GM19463 (cell line): ENCODE measurements at regions not wholly inside any gene's neighbourhood (a gene's known extent, or its start where the extent isn't known, plus 50 kb on each side); places are given as distances from the start of the nearest gene placed in this dataset.
"Not testable (repeated sequence)": the region's sequence is repeated elsewhere in the genome, so short reads cannot be mapped to it uniquely, and the experiment has no call there.

Experiments used
- ATAC-seq: cut with Tn5 transposase; IDR thresholded peaks from one replicate; pipeline ENCODE4 v1.9.1; 2021; ENCODE audit warnings: mild to moderate bottlenecking, moderate library complexity; ENCODE audit not compliant: unreplicated experiment

DNA sequence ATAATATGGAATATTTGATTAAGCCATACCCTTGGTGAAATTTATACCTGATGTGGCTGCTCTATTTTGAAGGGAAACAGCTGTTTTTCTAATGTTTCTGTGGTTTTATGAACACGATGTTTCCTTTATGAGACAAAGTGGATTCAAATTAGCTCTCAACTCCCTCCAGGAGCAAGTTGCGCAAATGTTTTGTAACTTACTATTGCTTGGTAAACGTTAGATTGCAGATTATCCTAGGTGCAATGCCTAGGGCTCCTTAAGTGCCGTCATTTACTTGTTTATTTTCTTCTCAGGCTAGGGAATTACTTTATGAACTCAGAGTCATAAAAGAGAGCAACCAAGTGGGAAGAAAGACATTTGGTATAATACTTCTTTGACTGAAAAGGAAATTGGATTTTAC lies 763.1 kb downstream of the TAF11L14 start:
- ATAC-seq = no peak

DNA sequence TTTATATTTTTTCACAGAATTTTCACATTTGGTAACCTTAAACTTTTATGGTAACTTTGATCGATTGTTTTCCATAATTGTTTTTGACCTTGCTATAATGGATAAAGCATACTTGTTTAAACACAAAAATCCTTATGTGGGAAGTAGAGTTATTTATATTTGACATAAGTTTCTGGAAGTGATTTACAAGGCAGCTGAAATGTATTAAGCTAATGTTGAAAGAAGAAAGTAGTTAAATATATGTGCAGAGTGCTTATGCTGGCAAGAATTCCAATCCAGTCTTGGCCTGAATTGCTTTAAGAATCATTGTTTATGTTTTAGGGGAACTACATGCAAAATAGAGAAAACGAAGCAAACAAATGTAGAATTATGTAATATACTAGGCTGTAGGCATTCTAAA lies 763.6 kb downstream of the TAF11L14 start:
- no peak for ATAC-seq

DNA sequence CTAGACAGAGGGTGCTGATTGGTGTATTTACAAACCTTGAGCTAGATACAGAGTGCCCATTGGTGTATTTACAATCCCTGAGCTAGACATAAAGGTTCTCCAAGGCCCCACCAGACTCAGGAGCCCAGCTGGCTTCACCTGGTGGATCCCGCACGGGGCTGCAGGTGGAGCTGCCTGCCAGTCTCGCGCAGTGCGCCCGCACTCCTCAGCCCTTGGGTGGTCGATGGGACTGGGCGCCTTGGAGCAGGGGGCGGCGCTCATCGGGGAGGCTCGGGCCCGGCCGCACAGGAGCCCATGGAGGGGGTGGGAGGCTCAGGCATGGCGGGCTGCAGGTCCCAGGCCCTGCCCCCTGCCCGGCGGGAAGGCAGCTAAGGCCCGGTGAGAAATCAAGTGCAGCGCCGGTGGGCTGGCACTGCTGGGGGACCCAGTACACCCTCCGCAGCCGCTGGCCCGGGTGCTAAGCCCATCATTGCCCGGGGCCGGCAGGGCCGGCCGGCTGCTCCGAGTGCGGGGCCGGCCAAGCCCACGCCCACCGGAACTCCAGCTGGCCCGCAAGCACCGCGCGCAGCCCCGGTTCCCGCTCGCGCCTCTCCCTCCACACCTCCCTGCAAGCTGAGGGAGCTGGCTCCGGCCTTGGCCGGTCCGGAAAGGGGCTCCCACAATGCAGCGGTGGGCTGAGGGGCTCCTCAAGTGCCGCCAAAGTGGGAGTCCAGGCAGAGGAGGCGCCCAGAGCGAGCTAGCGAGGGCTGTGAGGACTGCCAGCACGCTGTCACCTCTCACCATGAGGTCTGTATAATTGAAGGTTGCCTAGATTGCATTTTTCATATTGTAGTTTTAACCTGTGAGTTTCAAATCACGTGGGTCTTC lies 765.4 kb downstream of the TAF11L14 start:
- ATAC-seq = not testable (repeated sequence)

DNA sequence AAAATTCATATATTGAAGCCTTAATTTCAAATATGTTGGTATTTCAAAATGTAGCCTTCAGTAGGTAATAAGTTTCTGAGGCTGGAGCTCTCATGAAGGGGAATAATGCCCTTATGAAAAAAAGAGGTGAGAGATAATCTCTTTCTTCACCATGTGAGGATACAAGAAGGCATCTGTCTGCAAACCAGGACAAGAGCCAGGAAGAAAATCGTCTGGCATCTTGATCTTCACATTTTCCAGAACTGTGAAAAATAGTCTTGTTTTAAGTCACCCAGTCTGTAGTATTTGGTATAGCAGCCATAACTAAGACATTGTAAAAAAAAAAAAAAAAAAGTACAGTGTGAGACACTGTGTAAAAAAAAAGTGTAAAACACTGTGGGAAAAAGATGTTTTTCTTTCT lies 768.9 kb downstream of the TAF11L14 start:
- ATAC-seq = no peak

DNA sequence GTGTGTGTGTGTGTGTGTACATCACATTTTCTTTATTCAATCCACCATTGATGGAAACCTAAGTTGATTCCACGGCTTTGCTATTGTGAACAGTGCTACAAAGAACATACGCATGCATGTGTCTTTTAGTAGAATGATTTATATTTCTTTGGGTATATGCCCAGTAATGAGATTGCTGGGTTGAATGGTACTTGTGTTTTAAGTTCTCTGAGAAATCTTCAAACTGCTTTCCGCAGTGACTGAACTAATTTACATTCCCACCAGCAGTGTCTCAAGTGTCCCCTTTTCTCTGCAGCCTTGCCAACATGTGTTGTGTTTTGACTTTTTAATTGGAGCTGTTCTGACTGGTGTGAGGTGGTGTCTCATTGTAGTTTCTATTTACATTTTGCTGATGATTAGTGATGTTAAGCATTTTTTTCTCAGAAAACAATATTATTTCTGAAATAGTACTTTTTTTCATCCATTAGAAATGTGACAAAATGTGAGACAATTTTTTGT lies 769.7 kb downstream of the TAF11L14 start:
- no peak for ATAC-seq

DNA sequence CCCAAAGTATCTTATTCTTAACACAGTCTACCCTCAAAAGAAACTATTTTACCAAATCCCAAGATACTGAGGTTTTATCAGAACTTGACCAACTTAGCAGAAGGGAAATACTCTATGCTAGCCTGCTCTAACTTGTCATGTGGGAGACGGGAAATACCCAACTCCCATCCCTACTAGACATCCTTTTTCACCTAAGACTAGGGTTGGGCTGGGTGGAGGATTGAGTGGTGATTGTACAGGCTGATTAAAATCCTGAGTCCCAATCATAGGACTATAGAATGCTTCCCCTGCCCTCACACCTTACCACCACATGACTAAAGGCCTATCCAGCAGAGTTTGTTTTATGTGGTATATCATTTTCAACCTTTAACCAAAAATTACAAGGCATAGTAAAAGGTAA lies 786.5 kb downstream of the TAF11L14 start:
- no peak for ATAC-seq

DNA sequence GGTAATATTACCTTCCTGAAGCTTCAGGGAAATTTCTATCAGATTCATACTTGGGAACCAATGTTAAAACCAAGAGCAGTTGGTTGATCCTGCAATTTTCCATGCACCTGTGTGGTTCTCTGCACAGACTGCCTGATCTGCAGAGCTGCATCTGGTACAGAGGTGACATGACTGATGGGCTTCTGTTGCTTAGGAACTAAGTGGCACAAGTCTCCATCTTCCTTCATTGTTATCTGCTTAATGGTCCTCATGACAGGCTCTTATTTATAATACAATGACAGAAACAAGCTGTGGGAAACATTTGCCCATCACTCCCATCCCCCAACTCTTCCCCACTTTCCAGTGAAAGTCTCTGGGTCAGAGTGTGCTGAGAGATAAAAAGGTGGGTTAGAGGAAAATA lies 799.1 kb downstream of the TAF11L14 start:
- ATAC-seq = no peak

DNA sequence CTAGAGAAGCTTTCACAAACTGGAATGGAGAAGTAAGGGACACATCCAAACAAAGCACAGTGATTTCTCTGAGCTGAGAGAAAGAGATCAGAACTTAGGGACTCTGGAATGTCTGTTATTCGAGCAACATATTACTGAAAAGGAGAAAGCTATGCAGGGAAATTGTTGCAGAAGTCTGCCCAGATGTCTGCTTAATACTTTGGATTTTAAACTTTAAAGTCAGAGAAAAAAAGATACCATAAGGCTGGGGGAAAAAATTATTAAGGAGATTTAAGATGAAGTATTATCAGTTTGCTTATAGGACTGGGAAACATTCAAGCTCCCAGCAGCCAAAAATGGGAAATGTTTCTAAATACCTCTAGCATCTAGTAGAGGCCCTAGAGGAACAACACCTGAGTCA lies 803.9 kb downstream of the TAF11L14 start:
- ATAC-seq = no peak

DNA sequence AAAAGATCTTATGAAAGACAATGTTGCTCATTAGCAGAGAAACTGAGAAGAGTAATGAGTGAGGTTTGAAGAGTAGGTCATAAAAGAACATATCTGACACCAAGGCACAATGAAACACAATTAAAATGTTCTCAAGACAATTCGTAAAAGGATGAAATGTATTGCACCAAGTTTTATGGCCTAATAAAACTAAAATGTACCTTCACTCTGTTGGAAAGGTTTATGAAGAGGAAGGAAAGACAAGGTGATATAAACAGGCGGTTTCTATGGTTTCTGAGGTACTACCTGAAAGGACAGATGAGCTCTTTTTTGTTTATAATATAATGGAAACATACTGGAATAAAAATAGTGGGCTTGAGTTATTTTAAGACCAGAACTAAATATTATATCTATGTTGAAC lies 821.3 kb downstream of the TAF11L14 start:
- ATAC-seq = no peak

DNA sequence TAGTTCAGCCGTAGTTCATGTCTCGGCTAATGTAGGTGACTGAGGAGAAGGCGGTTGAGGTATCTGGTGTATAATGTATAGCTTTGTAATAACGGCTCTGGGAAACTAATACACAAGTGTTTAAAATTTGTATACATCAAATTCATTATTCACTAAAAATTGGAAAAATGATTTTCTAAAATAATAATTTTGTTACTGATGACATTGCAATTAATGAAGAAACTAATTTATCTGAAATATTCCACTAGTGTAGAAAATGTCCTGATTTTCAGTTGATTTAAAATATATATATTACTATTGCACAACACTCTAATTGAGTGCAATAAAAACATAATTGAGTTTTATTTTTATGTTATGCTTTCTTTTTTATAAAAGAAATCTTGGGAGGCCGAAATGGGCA lies 823.0 kb downstream of the TAF11L14 start:
- no peak for ATAC-seq

DNA sequence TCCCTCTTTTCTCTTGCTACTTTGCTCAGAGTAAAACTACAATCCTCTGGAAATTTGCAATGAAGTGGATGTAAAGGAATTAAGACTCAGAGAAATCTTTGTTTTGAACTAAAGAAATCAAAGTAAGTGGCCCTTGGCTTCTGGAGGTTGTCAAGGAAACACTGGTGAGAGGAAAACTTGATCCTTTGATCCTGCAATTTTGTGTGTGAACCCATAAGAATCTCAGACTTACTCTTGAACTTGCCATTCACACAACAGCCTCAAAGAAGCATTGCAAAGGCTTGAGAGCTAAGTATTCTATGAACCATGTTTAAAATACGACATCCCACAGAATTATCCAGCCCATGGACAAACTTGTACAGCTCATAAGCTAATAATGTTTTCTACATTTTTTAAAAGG lies 827.5 kb downstream of the TAF11L14 start:
- ATAC-seq = no peak

DNA sequence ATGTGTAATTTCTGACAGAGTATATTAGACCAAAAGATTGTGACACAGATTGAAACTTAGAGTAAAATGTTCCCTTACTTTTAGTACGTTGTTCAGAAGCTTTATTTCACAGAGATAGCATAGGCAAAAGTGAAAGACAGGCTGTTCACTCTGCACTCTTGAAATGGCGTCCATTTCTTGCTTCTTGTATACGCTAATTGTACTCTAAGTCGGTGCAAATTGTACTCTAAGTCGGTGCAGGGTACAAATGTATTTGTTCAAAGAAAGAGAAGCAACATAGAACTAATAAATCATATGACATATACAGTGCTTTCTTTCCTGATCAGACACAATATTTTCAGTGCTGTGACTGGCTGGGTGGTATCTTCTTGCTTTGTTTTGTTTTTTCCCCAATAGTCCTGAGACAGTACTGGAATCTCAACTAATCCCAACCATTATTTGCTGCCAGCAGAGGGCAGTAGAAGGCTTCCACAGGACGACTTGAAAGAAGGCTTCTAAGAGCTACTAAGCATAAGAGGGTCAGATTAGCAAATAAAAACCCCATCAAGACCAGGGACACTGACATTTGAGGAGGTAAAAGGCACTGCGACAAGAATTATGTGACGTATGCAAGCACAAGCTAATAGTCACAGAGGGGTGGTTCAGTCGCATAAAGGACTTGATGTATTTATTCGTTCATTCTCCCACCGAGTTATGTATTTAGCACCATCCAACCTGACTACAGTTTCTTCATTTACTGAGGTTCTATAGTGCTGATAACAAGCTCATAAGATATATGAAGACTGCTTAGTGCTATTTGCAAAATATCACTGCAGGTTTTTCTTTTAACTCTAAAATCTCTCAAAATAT lies 831.8 kb downstream of the TAF11L14 start:
- peak; percentile 86 for ATAC-seq

DNA sequence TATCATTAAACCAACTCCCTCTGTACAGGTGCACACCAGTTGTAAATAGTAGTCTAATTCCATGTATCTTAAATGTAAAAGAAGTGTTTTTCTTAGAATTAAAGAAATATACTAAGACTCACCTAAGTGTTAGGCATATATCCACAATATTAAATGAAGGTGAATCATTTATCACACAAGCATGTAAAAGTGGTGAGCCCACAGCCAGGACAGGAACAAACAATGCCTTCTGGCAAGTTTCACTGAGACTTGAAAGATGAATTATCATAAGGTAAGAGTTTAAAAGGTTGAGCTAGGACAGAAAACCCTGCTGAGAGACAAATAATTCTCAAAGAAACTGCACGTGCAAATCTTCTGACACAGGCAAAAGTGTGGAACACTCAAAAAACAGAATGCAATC lies 832.5 kb downstream of the TAF11L14 start:
- ATAC-seq = no peak

DNA sequence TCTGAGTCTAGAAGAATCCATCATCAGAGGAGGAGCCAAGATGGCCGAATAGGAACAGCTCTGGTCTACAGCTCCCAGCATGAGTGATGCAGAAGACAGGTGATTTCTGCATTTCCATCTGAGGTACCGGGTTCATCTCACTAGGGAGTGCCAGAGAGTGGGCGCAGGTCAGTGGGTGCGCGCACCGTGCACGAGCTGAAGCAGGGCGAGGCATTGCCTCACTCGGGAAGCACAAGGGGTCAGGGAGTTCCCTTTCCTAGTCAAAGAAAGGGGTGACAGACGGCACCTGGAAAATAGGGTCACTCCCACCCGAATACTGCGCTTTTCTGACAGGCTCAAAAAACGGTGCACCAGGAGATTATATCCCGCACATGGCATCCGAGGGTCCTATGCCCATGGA lies 837.5 kb downstream of the TAF11L14 start:
- not testable (repeated sequence) for ATAC-seq

DNA sequence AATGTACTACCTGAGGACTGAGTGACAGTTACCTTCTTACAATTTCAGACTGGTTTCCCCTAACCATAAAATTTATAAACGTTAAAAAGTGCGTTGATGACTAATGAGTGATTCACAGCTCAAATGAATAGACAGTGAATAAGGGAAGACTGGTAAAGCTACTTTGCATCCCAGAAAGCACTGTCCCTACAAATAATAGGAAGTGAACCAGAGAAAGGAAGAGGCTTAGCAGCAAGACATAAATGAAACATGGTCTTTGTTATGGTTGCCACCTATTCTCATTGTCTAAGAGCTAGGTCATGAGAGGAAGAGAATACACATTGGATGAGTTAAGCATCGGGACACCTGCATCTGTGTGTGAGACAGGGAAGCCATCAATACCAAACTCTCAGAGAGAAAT lies 849.2 kb downstream of the TAF11L14 start:
- ATAC-seq = no peak

DNA sequence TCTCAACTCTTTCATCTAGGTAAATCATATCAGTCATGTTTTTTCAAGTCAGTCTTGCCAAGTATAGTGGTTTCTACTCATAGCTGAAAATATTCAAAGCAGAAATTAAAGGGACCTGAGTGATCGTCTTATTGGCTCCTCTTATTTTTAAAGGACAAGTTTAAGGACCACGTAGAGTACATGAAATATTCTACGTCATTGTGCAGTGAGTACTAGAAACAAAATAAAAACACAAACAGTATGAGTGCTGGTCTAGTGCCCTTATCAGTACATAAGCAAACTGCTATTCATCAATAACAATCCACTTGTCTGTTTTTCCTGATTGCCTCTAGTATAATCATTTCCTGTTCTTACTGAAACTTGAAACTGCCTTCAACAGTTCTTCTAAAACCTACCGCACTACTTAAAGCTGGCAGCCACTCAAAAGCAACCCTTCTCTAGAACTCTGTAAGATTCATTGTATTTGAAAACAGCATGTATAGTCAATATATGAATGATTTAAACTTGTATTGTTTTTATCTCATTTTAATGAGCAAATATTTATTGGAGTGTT lies 853.7 kb downstream of the TAF11L14 start:
- no peak for ATAC-seq

DNA sequence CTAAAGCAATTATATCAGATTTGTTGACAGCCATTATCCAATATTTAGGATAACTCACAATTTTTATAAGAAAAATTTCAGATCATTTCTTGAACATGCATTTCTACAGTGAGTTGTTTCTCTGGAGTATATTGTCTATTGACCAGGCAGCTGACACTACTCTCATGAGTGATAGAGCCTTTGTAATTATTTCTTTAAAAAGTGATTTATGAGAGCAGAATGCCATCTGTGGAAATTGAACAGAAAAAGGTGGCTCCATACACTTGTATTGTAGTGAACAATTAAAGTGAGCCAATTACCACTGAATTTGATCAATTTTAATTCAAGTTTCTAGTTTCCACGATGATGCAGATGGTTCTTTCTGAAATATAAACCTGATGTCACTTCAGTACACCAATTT lies 855.4 kb downstream of the TAF11L14 start:
- ATAC-seq = no peak

DNA sequence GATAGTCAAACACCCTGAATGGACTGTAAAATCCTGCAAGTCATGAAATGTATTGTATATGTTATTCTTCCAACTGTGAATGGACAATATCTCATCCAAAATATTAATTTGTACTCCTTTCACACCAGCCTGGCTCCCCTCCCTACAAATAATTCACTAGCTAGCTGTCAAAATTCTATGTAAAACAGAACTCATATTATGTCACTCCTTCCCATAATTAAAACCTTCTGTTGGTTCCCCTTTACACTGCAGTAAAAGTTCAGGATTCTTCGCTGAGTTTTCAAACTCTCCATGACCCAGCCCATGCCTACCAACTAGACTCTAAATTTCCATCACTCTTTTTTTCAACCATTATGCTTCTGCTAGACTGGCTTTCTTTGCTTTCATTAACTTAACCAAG lies 857.1 kb downstream of the TAF11L14 start:
- ATAC-seq = no peak

DNA sequence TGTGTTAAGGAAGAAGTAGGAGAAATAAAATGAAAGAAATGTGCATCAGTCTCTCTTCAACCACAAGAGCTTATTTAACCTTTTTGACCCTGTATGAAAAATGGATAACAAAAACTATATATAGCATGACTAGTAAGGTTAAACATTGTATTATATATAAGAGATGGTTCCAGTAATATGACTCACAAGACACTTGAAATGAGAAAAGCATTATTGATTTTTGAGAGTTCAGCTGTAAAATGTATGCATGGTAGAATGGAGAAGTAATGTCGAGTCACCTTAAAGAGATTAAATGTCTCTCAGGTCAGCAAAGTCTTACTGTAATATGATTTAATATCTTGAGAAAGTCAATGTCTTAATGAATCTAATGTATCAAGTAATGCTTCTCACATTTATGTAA lies 860.9 kb downstream of the TAF11L14 start:
- ATAC-seq = no peak

DNA sequence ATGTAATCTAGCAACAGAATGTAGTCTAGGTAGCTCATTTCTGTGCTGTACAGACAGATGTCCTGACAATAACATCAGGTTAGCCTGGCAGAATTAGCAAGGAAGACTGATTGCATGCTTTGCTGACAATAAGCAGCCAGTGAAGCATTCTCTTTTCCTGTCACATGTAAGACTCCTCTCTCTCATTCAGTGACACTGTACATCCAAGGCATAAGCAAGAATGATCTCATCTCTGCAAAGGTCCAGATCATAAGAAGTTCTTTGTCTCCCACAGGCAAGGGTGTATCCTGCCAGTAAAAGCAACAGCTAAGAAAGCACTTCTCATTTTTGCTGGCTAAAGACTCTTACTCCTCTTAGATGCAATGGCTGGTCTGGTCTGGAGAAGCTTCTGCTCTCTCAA lies 861.8 kb downstream of the TAF11L14 start:
- ATAC-seq = no peak

DNA sequence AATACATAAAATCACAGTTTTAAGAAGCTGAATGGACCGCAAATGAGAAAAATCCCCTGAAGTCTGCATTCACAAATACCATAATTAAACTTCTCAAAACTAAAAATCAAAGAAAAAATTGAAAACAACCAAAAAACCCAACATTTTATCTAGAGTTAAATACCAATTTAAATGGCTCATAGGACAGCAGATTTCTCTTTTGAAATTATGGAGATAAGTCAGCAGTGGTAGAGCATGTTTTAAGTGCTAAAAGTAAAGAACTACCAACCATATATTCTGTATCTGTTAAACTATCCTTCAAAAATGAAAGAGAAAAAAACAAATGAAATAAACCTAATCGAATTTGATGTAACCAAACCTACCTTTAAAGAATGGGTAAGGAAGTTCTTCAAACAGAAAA lies 862.8 kb downstream of the TAF11L14 start:
- no peak for ATAC-seq
